Choroid plexus epithelial cell (primary cell): ENCODE measurements at regions not wholly inside any gene's neighbourhood (a gene's known extent, or its start where the extent isn't known, plus 50 kb on each side); places are given as distances from the start of the nearest gene placed in this dataset.

Source experiments
- DNase-seq: peaks from one replicate; pipeline ENCODE4 v3.0.0-alpha.2; 2010; ENCODE audit warnings: low read depth
- H3K4me3 ChIP-seq: 2 replicates; pipeline ENCODE4 v1.5.1; 2011; ENCODE audit warnings: low read depth, mild to moderate bottlenecking, control low read depth, low read length, moderate library complexity
- CTCF ChIP-seq: conservative IDR thresholded peaks from 2 replicates; pipeline ENCODE4 v1.5.1; 2011; ENCODE audit warnings: low read depth, mild to moderate bottlenecking, control low read depth, inconsistent platforms, low read length, moderate library complexity

GRCh38 chr11:95478003-95478402, 247.0 kb upstream of the SESN3 start:
- no peak overlapping the region for H3K4me3 ChIP-seq
- no peak for TF ChIP-seq CTCF
- DNase-seq: no peak

GRCh38 chr11:95469258-95469657, 238.3 kb upstream of the SESN3 start:
- TF ChIP-seq CTCF: no peak
- no peak for DNase-seq
- no peak overlapping the region for H3K4me3 ChIP-seq

- no peak for TF ChIP-seq CTCF
- DNase-seq: no peak
- no peak overlapping the region for H3K4me3 ChIP-seq
Observed at GRCh38 chr11:95466416-95466815, 235.4 kb upstream of the SESN3 start.

- no peak for DNase-seq
- H3K4me3 ChIP-seq: no peak overlapping the region
- no peak for TF ChIP-seq CTCF
Observed at GRCh38 chr11:95465887-95466286, 234.9 kb upstream of the SESN3 start.

- TF ChIP-seq CTCF: no peak
- H3K4me3 ChIP-seq: no peak overlapping the region
- no peak for DNase-seq
Observed at GRCh38 chr11:95461858-95462257, 230.9 kb upstream of the SESN3 start.

GRCh38 chr11:95461348-95461747, 230.3 kb upstream of the SESN3 start:
- no peak overlapping the region for H3K4me3 ChIP-seq
- TF ChIP-seq CTCF: no peak
- no peak for DNase-seq

GRCh38 chr11:95459291-95460042, 228.5 kb upstream of the SESN3 start:
- H3K4me3 ChIP-seq: no peak overlapping the region
- TF ChIP-seq CTCF: no peak
- DNase-seq: peak; percentile 20
